DMS114 treated with DMSO at 0.1 percent for 48 hours (cell line): ENCODE measurements at regions not wholly inside any gene's neighbourhood (a gene's known extent, or its start where the extent isn't known, plus 50 kb on each side); places are given as distances from the start of the nearest gene placed in this dataset.

ENCODE experiments used
- DNase-seq: peaks from one replicate; lab custom pipeline; 2025; ENCODE audit not compliant: unreplicated experiment; lab: John Stamatoyannopoulos, UW

- DNase-seq = no peak
Observed at GRCh38 chr1:83773059-83773458, 225.9 kb downstream of the TTLL7 start.

- no peak for DNase-seq
Observed at GRCh38 chr1:83770319-83770661, 228.6 kb downstream of the TTLL7 start.

- DNase-seq = no peak
Observed at GRCh38 chr1:83769594-83770318, 229.2 kb downstream of the TTLL7 start.

DNA sequence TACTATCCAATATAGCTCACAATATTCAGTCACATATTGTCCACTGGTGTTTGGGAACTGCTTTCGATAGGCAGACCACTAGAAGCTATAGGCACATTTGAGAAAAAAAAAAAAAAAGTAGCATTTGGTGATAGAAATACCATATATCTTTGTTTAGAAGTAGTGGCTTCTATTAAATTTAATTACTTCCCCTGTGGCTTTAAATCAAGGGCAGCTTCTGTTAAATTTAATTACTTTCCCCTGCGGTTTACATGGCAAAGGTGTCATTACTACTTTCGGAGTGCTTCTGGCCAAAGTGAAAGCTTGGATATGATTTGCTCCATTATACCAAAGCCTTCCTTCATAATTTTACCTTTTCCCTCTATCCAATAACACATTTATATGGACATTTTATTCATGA, 229.9 kb downstream of the TTLL7 start:
- DNase-seq = no peak

GRCh38 chr1:83766241-83766691, 232.7 kb downstream of the TTLL7 start:
- no peak for DNase-seq

GRCh38 chr1:83765125-83765524, 233.8 kb downstream of the TTLL7 start:
- DNase-seq = no peak

- no peak for DNase-seq
Observed at GRCh38 chr1:83764209-83764608, 234.7 kb downstream of the TTLL7 start.

GRCh38 chr1:83763361-83764095, 235.4 kb downstream of the TTLL7 start:
- DNase-seq = no peak

DNA sequence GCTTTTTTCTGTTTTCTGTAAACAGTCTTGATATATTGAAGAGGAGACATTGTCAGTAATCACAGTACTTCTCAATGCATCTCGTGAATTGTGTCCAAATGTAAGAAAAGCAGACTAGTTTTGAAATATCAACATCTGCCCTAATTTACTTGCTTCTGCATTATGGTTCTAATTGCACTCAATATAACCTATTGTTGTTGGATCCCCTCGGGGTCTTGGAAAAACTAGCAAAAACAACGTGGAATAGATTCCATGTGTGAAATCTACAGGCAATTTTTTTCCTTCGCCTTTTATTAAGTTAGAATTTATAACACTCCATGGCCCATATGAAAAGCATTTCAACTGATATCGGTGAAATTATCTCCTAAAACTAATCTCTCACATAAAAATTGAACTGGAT, 236.5 kb downstream of the TTLL7 start:
- no peak for DNase-seq

DNA sequence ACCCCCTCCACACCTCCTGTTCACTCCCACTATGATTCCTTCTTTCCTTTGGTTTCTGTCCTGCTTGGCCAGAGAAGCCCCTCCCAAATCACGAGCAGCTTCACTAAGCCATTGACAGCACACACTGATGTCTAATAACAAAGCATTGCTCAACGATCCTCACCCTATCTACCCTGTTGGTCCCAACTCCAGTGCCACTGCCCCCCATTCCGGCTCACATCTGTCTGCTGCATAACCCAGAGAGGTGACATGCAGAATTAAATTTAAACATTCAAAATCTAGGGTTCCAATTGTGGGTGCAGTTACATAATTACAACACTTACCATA, 236.9 kb downstream of the TTLL7 start:
- no peak for DNase-seq

- no peak for DNase-seq
Observed at GRCh38 chr1:83761167-83762038, 237.5 kb downstream of the TTLL7 start.

- no peak for DNase-seq
Observed at GRCh38 chr1:83760226-83761021, 238.5 kb downstream of the TTLL7 start.

DNA sequence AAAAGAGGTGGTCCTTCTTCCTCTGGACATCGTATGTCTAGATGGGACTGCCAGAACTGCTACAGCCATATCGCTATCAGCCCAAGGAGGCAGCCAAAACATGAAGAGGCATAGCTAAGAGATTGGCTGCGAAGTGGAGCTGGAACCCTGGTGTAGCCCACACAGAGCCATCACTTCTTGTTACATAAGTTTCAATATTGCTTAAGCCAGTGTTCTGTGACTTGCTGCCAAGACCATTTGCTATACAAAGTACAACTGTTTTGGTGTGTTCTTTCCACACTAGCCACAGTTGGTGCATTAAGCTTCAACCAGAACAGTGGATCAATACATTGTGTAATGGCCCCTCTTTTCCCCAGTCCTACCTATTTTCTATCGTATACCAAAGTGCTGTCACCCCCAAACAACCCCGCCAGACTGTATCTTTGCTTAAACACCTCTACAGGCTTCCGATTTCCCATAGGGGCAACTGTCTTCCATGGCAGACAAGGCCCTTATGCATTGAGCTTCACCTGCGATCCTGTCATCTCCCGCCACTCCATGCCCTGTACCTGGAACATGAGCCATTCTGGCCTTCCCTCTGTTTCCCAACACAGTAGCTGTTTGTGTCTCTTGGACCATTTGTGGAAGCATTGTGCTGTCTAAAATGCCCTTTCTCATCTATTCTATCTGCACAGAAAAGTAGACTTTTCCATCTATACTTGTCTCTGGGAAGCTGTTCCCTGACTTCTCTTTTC, 241.8 kb downstream of the TTLL7 start:
- no peak for DNase-seq

DNA sequence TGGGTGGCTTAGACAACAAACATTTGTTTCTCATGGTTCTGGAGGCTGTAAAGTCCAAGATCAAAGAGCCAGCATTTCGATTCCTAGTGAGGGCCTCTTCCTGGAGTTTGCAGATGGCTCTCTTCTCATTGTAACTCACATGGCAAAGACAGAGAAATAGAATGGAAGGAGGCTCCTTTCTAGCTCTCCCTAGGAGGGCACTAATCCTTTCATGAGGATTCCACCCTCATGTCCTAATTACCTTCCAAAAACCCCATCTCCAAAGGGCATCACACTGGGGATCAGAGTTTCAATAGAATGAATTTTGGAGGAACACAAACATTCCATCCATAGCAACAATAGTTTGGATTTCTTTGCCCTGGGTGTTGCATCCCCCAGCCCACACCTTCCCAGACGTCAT, 247.3 kb downstream of the TTLL7 start:
- DNase-seq = no peak

- no peak for DNase-seq
Observed at GRCh38 chr1:83750201-83750600, 248.7 kb downstream of the TTLL7 start.

DNA sequence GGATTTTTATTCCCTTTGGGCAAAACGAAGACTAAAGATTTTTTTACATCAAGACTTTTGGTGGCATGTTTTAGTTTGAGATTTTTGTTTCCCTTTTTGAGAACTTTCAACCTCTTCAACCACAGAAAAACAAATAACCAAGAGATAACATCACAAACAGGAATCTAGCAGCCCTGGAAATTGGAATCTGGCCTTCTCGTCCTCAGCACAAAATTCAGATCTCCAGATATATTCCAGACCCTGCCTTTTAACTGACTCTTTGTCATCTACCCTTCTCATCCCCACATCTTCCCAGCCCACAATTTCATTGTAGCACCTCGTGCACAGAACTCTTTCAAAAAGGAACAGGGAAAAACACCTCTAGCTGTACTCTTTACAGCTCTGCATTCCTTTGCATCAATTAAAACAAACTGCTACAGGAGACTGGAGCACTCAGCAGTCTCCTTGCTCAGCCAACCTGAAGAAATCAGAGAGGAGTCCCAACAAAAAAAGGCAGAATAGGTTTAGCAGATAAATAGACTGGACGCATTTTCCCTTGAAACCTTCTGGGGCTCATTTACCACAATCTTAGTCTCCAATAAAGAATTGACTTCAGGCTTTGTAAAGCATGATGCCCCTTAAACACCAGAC, 251.0 kb downstream of the TTLL7 start:
- DNase-seq = no peak

DNA sequence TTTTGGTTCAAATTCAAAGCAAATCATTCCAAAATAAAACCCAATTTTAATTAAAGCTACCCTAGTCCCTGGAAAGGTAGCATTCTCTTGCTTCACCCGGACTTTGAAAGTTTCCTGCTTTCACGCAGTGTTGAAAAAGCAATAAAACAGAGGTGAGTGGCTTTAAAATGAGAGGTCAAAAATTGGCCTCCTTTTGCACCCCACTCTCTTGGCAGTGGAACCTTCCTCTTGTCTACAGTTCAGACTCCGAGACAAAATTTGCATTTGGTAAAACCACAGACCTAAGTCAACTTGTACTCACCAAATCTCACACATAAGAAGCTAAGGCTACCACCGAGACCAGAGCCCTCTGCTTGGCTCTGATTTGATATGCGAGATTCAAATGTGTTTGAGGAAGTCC, 252.7 kb downstream of the TTLL7 start:
- no peak for DNase-seq

GRCh38 chr1:83742446-83742845, 256.5 kb downstream of the TTLL7 start:
- DNase-seq = no peak

GRCh38 chr1:83741770-83742169, 257.2 kb downstream of the TTLL7 start:
- DNase-seq = no peak

- no peak for DNase-seq
Observed at GRCh38 chr1:83741348-83741747, 257.6 kb downstream of the TTLL7 start.
